ENCODE measurements at regions not wholly inside any gene's neighbourhood (a gene's known extent, or its start where the extent isn't known, plus 50 kb on each side); places are given as distances from the start of the nearest gene placed in this dataset.

DNA sequence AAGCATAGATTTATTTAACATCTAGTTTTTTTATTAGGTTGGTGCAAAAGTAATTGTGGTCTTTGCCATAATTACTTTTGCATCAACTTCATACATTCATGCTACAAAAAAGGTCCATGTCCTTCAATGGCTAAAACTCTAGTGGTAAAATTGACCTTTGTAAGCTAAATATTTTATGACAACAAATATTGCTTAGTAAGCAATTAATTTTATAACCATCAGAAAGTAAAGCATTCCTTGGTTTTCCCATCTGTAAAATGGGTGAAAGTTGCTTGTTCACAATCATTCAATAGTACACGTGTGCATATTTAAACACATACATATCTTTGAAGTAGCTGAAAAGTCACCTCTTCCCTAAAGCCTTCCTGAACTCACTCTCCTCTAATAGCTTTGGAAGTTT, 789.6 kb downstream of the CDH8 start:
- TF ChIP-seq HDAC2 (CRISPR knock-in tag; IDR thresholded peaks at IDR 0.05) (no peak), ZFP36 (IDR thresholded peaks at IDR 0.05; ENCODE audit: borderline replicate concordance, low read depth, low read length, partially characterized antibody) (no peak), CREB1 (IDR thresholded peaks at IDR 0.05) (no peak), CREB1 (CRISPR knock-in tag; IDR thresholded peaks at IDR 0.05) (no peak), TSC22D2 (CRISPR knock-in tag; IDR thresholded peaks at IDR 0.05; ENCODE audit: borderline replicate concordance) (no peak), CEBPZ (IDR thresholded peaks at IDR 0.05; ENCODE audit: low read length) (no peak), ZFP36L1 (CRISPR knock-in tag; IDR thresholded peaks at IDR 0.05) (no peak), ZNF687 (CRISPR knock-in tag; IDR thresholded peaks at IDR 0.05) (no peak)
- TF ChIP-seq, protein P1, sequence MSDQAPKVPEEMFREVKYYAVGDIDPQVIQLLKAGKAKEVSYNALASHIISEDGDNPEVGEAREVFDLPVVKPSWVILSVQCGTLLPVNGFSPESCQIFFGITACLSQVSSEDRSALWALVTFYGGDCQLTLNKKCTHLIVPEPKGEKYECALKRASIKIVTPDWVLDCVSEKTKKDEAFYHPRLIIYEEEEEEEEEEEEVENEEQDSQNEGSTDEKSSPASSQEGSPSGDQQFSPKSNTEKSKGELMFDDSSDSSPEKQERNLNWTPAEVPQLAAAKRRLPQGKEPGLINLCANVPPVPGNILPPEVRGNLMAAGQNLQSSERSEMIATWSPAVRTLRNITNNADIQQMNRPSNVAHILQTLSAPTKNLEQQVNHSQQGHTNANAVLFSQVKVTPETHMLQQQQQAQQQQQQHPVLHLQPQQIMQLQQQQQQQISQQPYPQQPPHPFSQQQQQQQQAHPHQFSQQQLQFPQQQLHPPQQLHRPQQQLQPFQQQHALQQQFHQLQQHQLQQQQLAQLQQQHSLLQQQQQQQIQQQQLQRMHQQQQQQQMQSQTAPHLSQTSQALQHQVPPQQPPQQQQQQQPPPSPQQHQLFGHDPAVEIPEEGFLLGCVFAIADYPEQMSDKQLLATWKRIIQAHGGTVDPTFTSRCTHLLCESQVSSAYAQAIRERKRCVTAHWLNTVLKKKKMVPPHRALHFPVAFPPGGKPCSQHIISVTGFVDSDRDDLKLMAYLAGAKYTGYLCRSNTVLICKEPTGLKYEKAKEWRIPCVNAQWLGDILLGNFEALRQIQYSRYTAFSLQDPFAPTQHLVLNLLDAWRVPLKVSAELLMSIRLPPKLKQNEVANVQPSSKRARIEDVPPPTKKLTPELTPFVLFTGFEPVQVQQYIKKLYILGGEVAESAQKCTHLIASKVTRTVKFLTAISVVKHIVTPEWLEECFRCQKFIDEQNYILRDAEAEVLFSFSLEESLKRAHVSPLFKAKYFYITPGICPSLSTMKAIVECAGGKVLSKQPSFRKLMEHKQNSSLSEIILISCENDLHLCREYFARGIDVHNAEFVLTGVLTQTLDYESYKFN (CRISPR knock-in tag; conservative IDR thresholded peaks at IDR 0.05) = no peak
- TF ChIP-seq, protein P2, sequence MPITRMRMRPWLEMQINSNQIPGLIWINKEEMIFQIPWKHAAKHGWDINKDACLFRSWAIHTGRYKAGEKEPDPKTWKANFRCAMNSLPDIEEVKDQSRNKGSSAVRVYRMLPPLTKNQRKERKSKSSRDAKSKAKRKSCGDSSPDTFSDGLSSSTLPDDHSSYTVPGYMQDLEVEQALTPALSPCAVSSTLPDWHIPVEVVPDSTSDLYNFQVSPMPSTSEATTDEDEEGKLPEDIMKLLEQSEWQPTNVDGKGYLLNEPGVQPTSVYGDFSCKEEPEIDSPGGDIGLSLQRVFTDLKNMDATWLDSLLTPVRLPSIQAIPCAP (CRISPR knock-in tag; IDR thresholded peaks at IDR 0.05; ENCODE audit: low read depth) = no peak

All from HepG2 (cell line).